LNCaP clone FGC (cell line): ENCODE measurements at regions not wholly inside any gene's neighbourhood (a gene's known extent, or its start where the extent isn't known, plus 50 kb on each side); places are given as distances from the start of the nearest gene placed in this dataset.
"Not testable (repeated sequence)": the region's sequence is repeated elsewhere in the genome, so short reads cannot be mapped to it uniquely, and the experiment has no call there.

Experiments used
- DNase-seq: peaks from one replicate; pipeline ENCODE4 v3.0.0-alpha.2; 2011; ENCODE audit warnings: low read depth
- H3K4me3 ChIP-seq: 2 replicates; pipeline ENCODE4 v1.5.1; 2011; ENCODE audit warnings: mild to moderate bottlenecking, low read depth, low read length, control low read depth
- CTCF ChIP-seq: IDR thresholded peaks from 2 replicates; pipeline ENCODE4 v1.5.1; 2012; ENCODE audit warnings: mild to moderate bottlenecking; ENCODE audit not compliant: control insufficient read depth, insufficient read depth; ENCODE audit errors: extremely low read depth

DNA sequence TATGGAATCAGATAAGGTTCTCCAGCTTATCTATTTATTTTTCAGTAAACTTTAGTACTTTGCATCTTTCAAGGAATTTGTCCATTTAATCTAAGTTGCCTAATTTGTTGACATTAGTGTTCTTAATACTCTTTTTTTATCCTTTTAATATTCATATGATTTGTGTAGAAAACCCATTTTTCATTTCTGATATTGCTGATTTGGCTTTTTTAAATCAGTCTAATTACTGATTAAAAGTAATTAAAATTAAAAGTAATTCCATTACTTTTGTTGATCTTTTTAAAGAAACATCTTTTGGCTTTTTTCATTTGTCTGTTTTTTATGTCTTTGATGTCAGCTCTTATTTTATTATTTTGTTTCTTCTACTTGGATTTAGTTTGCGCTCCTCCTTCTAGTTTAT lies 101.2 kb downstream of the CGGBP1 start:
- H3K4me3 ChIP-seq: no peak overlapping the region
- no peak for TF ChIP-seq CTCF

GRCh38 chr3:87949879-87950208 lies 109.0 kb downstream of the CGGBP1 start:
- no peak overlapping the region for H3K4me3 ChIP-seq
- no peak for TF ChIP-seq CTCF
- DNase-seq: no peak

More for the DNA sequence above, 101.2 kb downstream of the CGGBP1 start:
- no peak for DNase-seq

- no peak overlapping the region for H3K4me3 ChIP-seq
- DNase-seq: no peak
- no peak for TF ChIP-seq CTCF
These were observed 109.5 kb downstream of the CGGBP1 start for GRCh38 chr3:87949189-87949878.

DNA sequence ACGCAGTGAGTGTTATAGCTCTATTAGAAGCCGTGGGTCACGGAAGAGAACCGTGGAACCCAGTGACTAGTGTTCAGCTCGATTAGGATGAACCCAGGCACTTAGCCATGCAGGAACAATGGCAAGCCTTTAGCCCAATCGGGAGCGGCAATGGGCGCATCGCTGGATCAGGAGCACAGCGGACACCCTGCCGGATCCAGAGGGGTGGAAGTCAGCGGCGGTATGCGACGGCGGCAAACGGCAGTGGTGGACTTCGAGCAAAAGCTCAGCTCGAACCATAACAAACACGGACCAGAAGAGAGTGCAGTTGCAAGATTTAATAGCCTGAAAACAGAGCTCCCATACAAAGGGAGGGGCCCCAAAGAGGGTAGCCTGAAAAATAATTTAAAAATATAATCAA lies 112.8 kb downstream of the CGGBP1 start:
- DNase-seq, H3K4me3 ChIP-seq: not testable (repeated sequence)

- H3K4me3 ChIP-seq, DNase-seq: not testable (repeated sequence)
These were observed 116.5 kb downstream of the CGGBP1 start for GRCh38 chr3:87942256-87942655.

DNA sequence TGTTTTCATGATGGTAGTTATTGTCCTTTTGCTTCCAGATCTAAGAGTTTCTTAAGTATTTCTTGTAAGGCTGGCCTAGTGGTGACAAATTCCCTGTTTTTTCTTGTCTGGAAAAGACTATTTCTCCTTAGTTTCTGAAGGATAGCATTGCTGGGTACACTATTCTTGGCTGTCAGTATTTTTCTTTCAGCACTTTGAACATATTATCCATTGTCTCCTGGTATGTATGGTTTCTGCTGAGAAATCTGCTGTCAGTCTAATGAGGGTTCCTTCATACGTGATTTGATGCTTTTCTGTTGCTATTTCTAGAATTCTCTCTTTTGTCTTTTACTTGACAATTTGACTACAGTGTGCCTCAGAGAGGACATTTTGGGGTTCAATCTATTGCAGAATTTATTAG lies 134.3 kb downstream of the CGGBP1 start:
- TF ChIP-seq CTCF: no peak
- DNase-seq: no peak
- H3K4me3 ChIP-seq: no peak overlapping the region

GRCh38 chr3:87920549-87920948 lies 138.3 kb downstream of the CGGBP1 start:
- no peak for TF ChIP-seq CTCF
- H3K4me3 ChIP-seq: no peak overlapping the region
- DNase-seq: no peak

GRCh38 chr3:87901141-87901540 lies 157.7 kb downstream of the CGGBP1 start:
- no peak for TF ChIP-seq CTCF
- no peak for DNase-seq
- H3K4me3 ChIP-seq: no peak overlapping the region
